ENCODE measurements at regions not wholly inside any gene's neighbourhood (a gene's known extent, or its start where the extent isn't known, plus 50 kb on each side); places are given as distances from the start of the nearest gene placed in this dataset.
"Not testable (repeated sequence)": the region's sequence is repeated elsewhere in the genome, so short reads cannot be mapped to it uniquely, and the experiment has no call there.

DNA sequence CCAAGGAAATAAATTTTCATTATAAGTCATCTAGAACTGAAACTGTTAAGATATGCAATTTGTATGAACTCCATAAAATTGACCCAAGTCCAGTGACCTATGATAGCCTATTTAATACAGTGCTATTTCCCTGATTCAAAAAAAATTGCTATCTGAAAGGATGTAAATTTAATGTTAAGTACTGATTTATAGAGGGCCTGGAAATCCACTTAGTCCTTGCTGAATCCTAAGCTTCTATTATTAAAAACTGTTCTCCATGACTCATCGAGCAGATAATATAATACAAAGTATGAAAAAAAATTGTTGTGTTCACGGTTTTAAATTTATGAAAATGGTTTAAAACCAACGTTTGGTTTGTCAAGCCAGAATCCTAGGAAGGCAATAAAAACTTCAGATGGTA lies 704.8 kb upstream of the AADAT start:
- Mint-ChIP-seq H3K27me3 (ENCODE audit: unreplicated experiment) (no peaks in the 10 kb centered on the region), H3K27ac (ENCODE audit: unreplicated experiment) (no peak overlapping the region), H3K9me3 (ENCODE audit: low read depth, unreplicated experiment) (no peaks in the 10 kb centered on the region), H3K4me1 (ENCODE audit: low read depth, unreplicated experiment) (no peaks in the 10 kb centered on the region), H3K4me3 (ENCODE audit: low read depth, unreplicated experiment) (no peak overlapping the region), H3K36me3 (ENCODE audit: insufficient read depth, unreplicated experiment) (no peaks in the 10 kb centered on the region)
- BruUV-seq (replicated peaks) = no TSS peak
- no peak for TF ChIP-seq CTCF (IDR thresholded peaks at IDR 0.05; ENCODE audit: unreplicated experiment)
- CTCF ChIA-PET = no interaction called here
- intact Hi-C loops (cut with micrococcal nuclease; ENCODE audit: unreplicated experiment) = loop anchor here (1.0 kb wide), 1 partner anchor 205 kb away; no protein-coding TSS in a partner anchor
- no peak for DNase-seq

DNA sequence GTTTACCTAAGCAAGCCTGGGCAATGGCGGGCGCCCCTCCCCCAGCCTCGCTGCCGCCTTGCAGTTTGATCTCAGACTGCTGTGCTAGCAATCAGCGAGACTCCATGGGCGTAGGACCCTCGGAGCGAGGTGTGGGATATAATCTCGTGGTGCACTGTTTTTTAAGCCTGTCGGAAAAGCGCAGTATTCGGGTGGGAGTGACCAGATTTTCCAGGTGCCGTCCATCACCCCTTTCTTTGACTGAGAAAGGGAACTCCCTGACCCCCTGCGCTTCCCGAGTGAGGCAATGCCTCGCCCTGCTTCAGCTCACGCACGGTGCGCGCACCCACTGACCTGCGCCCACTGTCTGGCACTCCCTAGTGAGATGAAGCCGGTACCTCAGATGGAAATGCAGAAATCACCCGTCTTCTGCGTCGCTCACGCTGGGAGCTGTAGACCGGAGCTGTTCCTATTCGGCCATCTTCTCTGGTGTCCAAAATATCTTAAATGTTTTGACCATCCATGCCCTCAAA lies 698.8 kb upstream of the AADAT start:
- H3K4me3 Mint-ChIP-seq (ENCODE audit: low read depth, unreplicated experiment); H3K27ac Mint-ChIP-seq (ENCODE audit: unreplicated experiment); DNase-seq; H3K27me3 Mint-ChIP-seq (ENCODE audit: unreplicated experiment); H3K9me3 Mint-ChIP-seq (ENCODE audit: low read depth, unreplicated experiment); BruUV-seq (replicated peaks); H3K36me3 Mint-ChIP-seq (ENCODE audit: insufficient read depth, unreplicated experiment); H3K4me1 Mint-ChIP-seq (ENCODE audit: low read depth, unreplicated experiment); CTCF ChIA-PET; intact Hi-C loops (cut with micrococcal nuclease; ENCODE audit: unreplicated experiment): not testable (repeated sequence)

- Mint-ChIP-seq H3K36me3 (ENCODE audit: insufficient read depth, unreplicated experiment) (no peaks in the 10 kb centered on the region), H3K27me3 (ENCODE audit: unreplicated experiment) (no peaks in the 10 kb centered on the region), H3K4me3 (ENCODE audit: low read depth, unreplicated experiment) (no peak overlapping the region), H3K4me1 (ENCODE audit: low read depth, unreplicated experiment) (peaks cover 10% of the 10 kb centered on the region), H3K27ac (ENCODE audit: unreplicated experiment) (no peak overlapping the region), H3K9me3 (ENCODE audit: low read depth, unreplicated experiment) (no peaks in the 10 kb centered on the region)
- no peak for DNase-seq
- intact Hi-C loops (cut with micrococcal nuclease; ENCODE audit: unreplicated experiment) = no loop called here
- BruUV-seq (replicated peaks) = no TSS peak
- CTCF ChIA-PET = no interaction called here
- TF ChIP-seq CTCF (IDR thresholded peaks at IDR 0.05; ENCODE audit: unreplicated experiment) = no peak
These were observed 687.9 kb upstream of the AADAT start for GRCh38 chr4:170777663-170778062.

DNA sequence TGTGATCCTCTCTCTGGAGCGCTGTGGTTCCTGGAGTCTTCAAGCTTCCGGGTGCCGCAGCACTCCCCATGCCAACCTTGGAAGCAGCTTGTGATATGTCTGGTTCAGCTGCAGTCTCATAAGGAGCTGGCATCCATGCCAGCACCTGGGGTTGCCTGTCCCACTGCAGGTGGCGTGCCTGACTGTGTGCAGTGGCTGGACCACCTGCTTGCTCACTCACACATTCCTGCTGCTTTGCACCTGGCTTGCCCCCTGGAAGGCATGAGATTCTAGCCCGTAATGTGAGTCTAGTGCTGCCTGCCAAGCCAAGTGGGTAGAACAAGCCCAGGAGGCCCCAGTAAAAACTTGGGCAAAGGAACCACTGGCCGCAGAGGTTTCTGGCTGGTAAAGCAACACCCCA lies 687.2 kb upstream of the AADAT start:
- Mint-ChIP-seq H3K27me3 (ENCODE audit: unreplicated experiment) (no peaks in the 10 kb centered on the region), H3K27ac (ENCODE audit: unreplicated experiment) (no peak overlapping the region), H3K4me1 (ENCODE audit: low read depth, unreplicated experiment) (peaks cover 15% of the 10 kb centered on the region), H3K36me3 (ENCODE audit: insufficient read depth, unreplicated experiment) (no peaks in the 10 kb centered on the region), H3K9me3 (ENCODE audit: low read depth, unreplicated experiment) (no peaks in the 10 kb centered on the region), H3K4me3 (ENCODE audit: low read depth, unreplicated experiment) (no peak overlapping the region)
- no peak for DNase-seq
- BruUV-seq (replicated peaks) = no TSS peak
- intact Hi-C loops (cut with micrococcal nuclease; ENCODE audit: unreplicated experiment) = no loop called here
- no peak for TF ChIP-seq CTCF (IDR thresholded peaks at IDR 0.05; ENCODE audit: unreplicated experiment)
- CTCF ChIA-PET = no interaction called here

GRCh38 chr4:170775851-170776250 lies 686.1 kb upstream of the AADAT start:
- DNase-seq = no peak
- no TSS peak for BruUV-seq (replicated peaks)
- intact Hi-C loops (cut with micrococcal nuclease; ENCODE audit: unreplicated experiment) = no loop called here
- no peak for TF ChIP-seq CTCF (IDR thresholded peaks at IDR 0.05; ENCODE audit: unreplicated experiment)
- peaks cover 15% of the 10 kb centered on the region for H3K4me1 Mint-ChIP-seq (ENCODE audit: low read depth, unreplicated experiment)
- CTCF ChIA-PET = no interaction called here
- H3K36me3 Mint-ChIP-seq (ENCODE audit: insufficient read depth, unreplicated experiment) = no peaks in the 10 kb centered on the region
- no peaks in the 10 kb centered on the region for H3K27me3 Mint-ChIP-seq (ENCODE audit: unreplicated experiment)
- H3K9me3 Mint-ChIP-seq (ENCODE audit: low read depth, unreplicated experiment) = no peaks in the 10 kb centered on the region
- no peak overlapping the region for H3K4me3 Mint-ChIP-seq (ENCODE audit: low read depth, unreplicated experiment)
- no peak overlapping the region for H3K27ac Mint-ChIP-seq (ENCODE audit: unreplicated experiment)
